ENCODE measurements at regions not wholly inside any gene's neighbourhood (a gene's known extent, or its start where the extent isn't known, plus 50 kb on each side); places are given as distances from the start of the nearest gene placed in this dataset.

DNA sequence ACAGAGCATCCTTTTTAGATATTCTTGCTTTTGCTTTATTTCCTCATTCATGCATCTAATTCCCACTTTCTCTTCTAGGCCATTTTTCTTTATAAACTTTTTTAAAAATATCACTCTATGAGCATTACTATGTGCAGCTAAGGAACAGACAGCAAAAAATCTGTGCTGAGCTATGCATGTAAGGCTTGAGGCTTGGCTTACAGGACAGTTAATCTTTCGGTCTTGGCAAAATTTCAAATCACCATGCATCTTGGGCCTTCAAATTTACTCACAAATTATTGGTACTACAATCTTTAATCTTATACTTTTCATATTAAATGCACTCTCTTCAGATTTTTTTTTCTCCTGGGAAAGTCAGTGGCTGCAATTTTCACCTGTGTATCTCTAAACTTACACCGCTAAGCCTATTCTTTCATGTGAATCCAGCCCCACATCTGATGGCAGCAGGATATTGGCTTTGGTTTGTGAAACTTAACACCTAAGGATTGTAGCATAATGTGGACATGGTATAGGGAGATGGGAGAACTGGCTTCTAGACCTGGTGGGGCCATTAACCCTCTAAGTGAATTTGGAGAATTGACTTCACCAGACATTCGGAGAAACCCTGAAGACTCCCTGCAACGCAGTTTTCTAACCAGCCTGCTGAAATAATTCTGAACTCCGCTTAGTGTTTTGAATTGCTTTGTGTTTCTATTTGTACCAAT lies 278.3 kb downstream of the SPRY1 start:
- H3K27me3 ChIP-seq (ENCODE audit: insufficient read depth, low read depth, low read length) = no peaks in the 10 kb centered on the region
- H3K9me3 ChIP-seq (ENCODE audit: low read length) = no peaks in the 10 kb centered on the region
- H2AFZ ChIP-seq (ENCODE audit: low read depth, low read length) = no peak overlapping the region

DNA sequence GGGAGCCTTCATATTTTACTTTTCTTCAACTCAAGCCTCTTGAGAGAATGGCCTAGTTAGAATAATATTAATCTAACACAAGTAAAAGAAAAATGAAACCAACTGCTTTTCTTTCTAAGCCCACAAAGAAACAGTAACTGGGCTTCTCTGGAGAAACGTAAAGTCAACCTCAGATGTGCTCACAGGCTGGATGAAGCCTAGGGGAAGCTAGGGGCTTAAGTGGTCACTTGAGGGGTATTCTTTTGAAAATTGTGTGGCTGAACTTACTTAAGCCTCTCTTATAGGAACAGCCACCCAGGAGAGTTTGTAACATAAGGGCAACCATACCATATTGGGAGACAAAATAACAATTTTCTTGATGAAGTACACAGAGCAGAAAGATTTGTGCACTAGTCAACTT lies 279.0 kb downstream of the SPRY1 start:
- Histone ChIP-seq H3K36me3 (ENCODE audit: insufficient read depth, low read length) (no peaks in the 10 kb centered on the region), H3K4me2 (ENCODE audit: low read length) (no peak overlapping the region)

More for the DNA sequence above, 278.3 kb downstream of the SPRY1 start:
- Histone ChIP-seq H4K20me1 (ENCODE audit: insufficient read depth) (no peaks in the 10 kb centered on the region), H3K9me2 (ENCODE audit: insufficient read depth, low read length) (no peaks in the 10 kb centered on the region), H3F3A (ENCODE audit: insufficient read depth, low read length, poor library complexity, severe bottlenecking) (no peaks in the 10 kb centered on the region), H3K4me2 (ENCODE audit: low read length) (no peak overlapping the region), H3K27ac (ENCODE audit: low read length) (no peak overlapping the region), H3K4me3 (ENCODE audit: low read length) (no peak overlapping the region), H3K36me3 (ENCODE audit: insufficient read depth, low read length) (no peaks in the 10 kb centered on the region), H3K79me2 (replicated peaks; ENCODE audit: insufficient read depth, low read length) (no peaks in the 10 kb centered on the region), H3K9ac (ENCODE audit: low read length) (no peak overlapping the region)
- TF ChIP-seq, protein P1, sequence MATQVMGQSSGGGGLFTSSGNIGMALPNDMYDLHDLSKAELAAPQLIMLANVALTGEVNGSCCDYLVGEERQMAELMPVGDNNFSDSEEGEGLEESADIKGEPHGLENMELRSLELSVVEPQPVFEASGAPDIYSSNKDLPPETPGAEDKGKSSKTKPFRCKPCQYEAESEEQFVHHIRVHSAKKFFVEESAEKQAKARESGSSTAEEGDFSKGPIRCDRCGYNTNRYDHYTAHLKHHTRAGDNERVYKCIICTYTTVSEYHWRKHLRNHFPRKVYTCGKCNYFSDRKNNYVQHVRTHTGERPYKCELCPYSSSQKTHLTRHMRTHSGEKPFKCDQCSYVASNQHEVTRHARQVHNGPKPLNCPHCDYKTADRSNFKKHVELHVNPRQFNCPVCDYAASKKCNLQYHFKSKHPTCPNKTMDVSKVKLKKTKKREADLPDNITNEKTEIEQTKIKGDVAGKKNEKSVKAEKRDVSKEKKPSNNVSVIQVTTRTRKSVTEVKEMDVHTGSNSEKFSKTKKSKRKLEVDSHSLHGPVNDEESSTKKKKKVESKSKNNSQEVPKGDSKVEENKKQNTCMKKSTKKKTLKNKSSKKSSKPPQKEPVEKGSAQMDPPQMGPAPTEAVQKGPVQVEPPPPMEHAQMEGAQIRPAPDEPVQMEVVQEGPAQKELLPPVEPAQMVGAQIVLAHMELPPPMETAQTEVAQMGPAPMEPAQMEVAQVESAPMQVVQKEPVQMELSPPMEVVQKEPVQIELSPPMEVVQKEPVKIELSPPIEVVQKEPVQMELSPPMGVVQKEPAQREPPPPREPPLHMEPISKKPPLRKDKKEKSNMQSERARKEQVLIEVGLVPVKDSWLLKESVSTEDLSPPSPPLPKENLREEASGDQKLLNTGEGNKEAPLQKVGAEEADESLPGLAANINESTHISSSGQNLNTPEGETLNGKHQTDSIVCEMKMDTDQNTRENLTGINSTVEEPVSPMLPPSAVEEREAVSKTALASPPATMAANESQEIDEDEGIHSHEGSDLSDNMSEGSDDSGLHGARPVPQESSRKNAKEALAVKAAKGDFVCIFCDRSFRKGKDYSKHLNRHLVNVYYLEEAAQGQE (IDR thresholded peaks at IDR 0.05; ENCODE audit: borderline replicate concordance) = no peak
- no peak for TF ChIP-seq SMC3 (conservative IDR thresholded peaks at IDR 0.05; ENCODE audit: poor library complexity)
- no peak for TF ChIP-seq POLR2AphosphoS5 (IDR thresholded peaks at IDR 0.05)
- TF ChIP-seq, protein P2, sequence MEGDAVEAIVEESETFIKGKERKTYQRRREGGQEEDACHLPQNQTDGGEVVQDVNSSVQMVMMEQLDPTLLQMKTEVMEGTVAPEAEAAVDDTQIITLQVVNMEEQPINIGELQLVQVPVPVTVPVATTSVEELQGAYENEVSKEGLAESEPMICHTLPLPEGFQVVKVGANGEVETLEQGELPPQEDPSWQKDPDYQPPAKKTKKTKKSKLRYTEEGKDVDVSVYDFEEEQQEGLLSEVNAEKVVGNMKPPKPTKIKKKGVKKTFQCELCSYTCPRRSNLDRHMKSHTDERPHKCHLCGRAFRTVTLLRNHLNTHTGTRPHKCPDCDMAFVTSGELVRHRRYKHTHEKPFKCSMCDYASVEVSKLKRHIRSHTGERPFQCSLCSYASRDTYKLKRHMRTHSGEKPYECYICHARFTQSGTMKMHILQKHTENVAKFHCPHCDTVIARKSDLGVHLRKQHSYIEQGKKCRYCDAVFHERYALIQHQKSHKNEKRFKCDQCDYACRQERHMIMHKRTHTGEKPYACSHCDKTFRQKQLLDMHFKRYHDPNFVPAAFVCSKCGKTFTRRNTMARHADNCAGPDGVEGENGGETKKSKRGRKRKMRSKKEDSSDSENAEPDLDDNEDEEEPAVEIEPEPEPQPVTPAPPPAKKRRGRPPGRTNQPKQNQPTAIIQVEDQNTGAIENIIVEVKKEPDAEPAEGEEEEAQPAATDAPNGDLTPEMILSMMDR (IDR thresholded peaks at IDR 0.05; ENCODE audit: poor library complexity, severe bottlenecking) = no peak

More for the DNA sequence above, 279.0 kb downstream of the SPRY1 start:
- Histone ChIP-seq H2AFZ (ENCODE audit: low read depth, low read length) (no peak overlapping the region), H3K4me3 (ENCODE audit: low read length) (no peak overlapping the region), H3F3A (ENCODE audit: insufficient read depth, low read length, poor library complexity, severe bottlenecking) (no peaks in the 10 kb centered on the region), H3K79me2 (replicated peaks; ENCODE audit: insufficient read depth, low read length) (no peaks in the 10 kb centered on the region), H3K9me3 (ENCODE audit: low read length) (no peaks in the 10 kb centered on the region), H3K9me2 (ENCODE audit: insufficient read depth, low read length) (no peaks in the 10 kb centered on the region), H3K27ac (ENCODE audit: low read length) (no peak overlapping the region), H3K9ac (ENCODE audit: low read length) (no peak overlapping the region), H4K20me1 (ENCODE audit: insufficient read depth) (no peaks in the 10 kb centered on the region), H3K27me3 (ENCODE audit: insufficient read depth, low read depth, low read length) (no peaks in the 10 kb centered on the region)
- TF ChIP-seq, protein P1 (IDR thresholded peaks at IDR 0.05; ENCODE audit: borderline replicate concordance) = no peak
- no peak for TF ChIP-seq RAD21 (conservative IDR thresholded peaks at IDR 0.05)
- no peak for TF ChIP-seq MXI1 (conservative IDR thresholded peaks at IDR 0.05; ENCODE audit: poor library complexity, severe bottlenecking)
- no peak for TF ChIP-seq POLR2AphosphoS5 (IDR thresholded peaks at IDR 0.05)
- no peak for TF ChIP-seq EP300 (conservative IDR thresholded peaks at IDR 0.05; ENCODE audit: poor library complexity, severe bottlenecking)
- TF ChIP-seq, protein P2 (IDR thresholded peaks at IDR 0.05; ENCODE audit: poor library complexity, severe bottlenecking) = no peak
- no peak for TF ChIP-seq EZH2 (IDR thresholded peaks at IDR 0.05; ENCODE audit: borderline replicate concordance, insufficient read depth, low read length, poor library complexity, severe bottlenecking)
- TF ChIP-seq SMC3 (conservative IDR thresholded peaks at IDR 0.05; ENCODE audit: poor library complexity) = no peak
- no peak for TF ChIP-seq TAF1 (IDR thresholded peaks at IDR 0.05; ENCODE audit: low read depth)

All from neural cell (in vitro differentiated cells).